ENCODE measurements at regions not wholly inside any gene's neighbourhood (a gene's known extent, or its start where the extent isn't known, plus 50 kb on each side); places are given as distances from the start of the nearest gene placed in this dataset.
"Not testable (repeated sequence)": the region's sequence is repeated elsewhere in the genome, so short reads cannot be mapped to it uniquely, and the experiment has no call there.

DNA sequence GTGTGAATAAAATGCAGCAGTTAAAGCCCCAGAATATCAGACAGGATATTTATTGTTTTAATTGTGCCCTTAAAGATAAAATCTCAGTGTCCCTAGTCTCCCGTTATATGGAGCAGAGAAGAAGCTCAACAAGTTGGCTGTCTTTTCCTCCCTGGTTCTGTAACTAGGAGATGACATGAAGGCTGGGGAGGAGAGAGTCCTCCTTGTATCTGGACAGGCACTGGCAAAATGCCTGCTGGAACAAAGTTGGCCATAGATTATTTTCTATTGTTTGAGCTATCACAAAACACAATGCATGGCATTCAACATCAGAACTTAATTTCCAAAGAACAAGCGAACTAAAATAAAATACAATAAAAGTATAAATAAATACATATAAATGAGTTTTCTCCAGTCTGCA lies 694.9 kb upstream of the KCND2 start:
- TF ChIP-seq, protein P1, sequence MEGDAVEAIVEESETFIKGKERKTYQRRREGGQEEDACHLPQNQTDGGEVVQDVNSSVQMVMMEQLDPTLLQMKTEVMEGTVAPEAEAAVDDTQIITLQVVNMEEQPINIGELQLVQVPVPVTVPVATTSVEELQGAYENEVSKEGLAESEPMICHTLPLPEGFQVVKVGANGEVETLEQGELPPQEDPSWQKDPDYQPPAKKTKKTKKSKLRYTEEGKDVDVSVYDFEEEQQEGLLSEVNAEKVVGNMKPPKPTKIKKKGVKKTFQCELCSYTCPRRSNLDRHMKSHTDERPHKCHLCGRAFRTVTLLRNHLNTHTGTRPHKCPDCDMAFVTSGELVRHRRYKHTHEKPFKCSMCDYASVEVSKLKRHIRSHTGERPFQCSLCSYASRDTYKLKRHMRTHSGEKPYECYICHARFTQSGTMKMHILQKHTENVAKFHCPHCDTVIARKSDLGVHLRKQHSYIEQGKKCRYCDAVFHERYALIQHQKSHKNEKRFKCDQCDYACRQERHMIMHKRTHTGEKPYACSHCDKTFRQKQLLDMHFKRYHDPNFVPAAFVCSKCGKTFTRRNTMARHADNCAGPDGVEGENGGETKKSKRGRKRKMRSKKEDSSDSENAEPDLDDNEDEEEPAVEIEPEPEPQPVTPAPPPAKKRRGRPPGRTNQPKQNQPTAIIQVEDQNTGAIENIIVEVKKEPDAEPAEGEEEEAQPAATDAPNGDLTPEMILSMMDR (IDR thresholded peaks at IDR 0.05; ENCODE audit: borderline replicate concordance, insufficient read depth, low read depth, low read length): no peak

DNA sequence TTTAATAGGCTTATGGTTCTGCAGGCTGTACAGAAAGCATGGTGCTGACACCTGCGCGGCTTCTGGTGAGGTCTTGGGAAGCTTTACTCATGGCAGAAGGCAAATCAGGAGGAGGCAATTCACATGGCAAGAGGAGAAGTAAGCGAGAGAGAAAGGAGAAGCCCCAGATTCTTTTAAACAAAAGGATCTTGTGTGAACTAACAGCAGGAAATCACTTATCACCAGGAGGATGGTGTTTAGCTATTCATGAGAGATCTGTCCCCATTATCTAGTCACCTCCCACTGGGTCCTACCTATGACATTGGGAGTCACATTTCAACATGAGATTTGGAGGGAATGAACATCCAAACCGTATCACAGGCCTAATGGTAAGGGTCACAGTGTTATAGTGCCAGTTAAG lies 678.0 kb upstream of the KCND2 start:
- TF ChIP-seq, protein P1 (IDR thresholded peaks at IDR 0.05; ENCODE audit: borderline replicate concordance, insufficient read depth, low read depth, low read length): no peak
- no peak overlapping the region for H3K4me3 ChIP-seq (ENCODE audit: low read depth, low read length)

More for the DNA sequence above, 694.9 kb upstream of the KCND2 start:
- no peak overlapping the region for H3K4me3 ChIP-seq (ENCODE audit: low read depth, low read length)

DNA sequence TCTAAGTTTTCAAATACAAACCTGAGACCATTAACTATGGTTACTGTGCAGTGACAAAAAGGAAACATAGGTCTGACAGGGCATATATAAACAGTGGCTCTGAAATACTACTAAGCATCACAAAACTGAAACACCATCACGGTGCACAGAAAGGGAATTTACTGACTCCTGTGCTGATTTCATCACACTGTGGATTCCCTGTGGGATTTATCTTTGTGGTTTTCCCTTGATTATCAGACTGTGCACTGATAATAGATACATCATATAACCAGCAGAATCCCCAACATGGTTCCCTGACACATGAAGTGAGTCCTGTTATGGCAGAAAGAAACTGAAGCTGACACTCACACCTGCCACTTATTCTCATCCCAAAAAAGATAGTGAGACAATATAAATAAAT lies 676.3 kb upstream of the KCND2 start:
- TF ChIP-seq, protein P1 (IDR thresholded peaks at IDR 0.05; ENCODE audit: borderline replicate concordance, insufficient read depth, low read depth, low read length): no peak
- H3K4me3 ChIP-seq (ENCODE audit: low read depth, low read length): no peak overlapping the region

DNA sequence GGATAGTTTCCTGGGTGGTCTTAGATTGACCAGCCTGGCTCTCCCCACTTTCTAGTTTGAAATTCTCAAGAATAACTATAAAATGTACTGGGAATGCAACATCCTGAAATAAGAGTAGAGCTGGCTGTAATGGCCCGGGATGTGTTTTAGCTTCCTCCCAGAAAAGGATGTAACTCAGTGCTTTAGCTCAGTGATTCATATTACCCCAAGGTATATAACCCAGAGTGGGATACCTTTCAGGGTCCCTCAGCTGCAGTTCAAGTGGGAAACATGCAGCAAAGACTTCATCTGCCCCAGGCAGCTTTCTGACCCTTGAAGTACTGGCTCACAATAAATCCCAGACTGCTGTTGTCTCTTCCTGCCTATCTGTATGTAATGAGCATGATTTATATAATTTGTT lies 666.7 kb upstream of the KCND2 start:
- TF ChIP-seq, protein P1 (IDR thresholded peaks at IDR 0.05; ENCODE audit: borderline replicate concordance, insufficient read depth, low read depth, low read length): no peak
- H3K4me3 ChIP-seq (ENCODE audit: low read depth, low read length): no peak overlapping the region

DNA sequence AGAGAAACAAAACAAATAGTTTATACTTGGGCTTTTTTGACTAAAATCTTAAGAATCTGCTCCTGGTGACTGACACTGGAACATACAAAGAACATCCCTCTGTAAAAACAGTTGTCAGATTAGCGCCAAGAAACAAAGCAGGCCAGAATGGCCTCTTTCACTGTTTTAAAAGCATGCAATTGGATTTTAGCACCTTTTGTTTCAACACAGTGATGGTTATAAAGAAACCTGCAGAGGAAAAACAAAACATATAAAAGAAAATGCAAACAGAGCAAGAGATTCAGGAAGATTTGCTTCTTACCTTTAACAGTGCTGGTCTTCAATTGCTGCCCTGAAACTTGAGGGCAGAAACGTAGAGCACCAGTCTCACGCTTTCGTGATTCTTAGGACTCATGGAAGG lies 652.2 kb upstream of the KCND2 start:
- TF ChIP-seq, protein P1 (IDR thresholded peaks at IDR 0.05; ENCODE audit: borderline replicate concordance, insufficient read depth, low read depth, low read length): no peak
- no peak overlapping the region for H3K4me3 ChIP-seq (ENCODE audit: low read depth, low read length)

DNA sequence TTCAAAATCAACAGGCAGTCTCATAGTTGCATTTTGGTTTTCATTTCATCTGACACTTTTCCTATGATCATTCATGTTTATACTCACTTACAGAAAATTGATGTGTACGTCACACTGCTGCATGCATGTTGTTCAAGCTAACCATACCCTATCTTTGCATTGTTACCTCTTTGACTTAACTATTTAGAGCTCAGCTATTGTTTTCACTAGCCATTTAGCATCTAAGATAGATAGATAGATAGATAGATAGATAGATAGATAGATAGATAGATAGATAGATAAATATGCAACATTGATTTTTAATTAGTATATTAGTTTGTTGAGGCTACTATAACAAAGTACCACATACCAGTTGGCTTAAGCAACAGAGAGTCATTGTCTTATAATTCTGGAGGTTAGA lies 649.5 kb upstream of the KCND2 start:
- H3K4me3 ChIP-seq (ENCODE audit: low read depth, low read length): no peak overlapping the region
- TF ChIP-seq, protein P1 (IDR thresholded peaks at IDR 0.05; ENCODE audit: borderline replicate concordance, insufficient read depth, low read depth, low read length): no peak

DNA sequence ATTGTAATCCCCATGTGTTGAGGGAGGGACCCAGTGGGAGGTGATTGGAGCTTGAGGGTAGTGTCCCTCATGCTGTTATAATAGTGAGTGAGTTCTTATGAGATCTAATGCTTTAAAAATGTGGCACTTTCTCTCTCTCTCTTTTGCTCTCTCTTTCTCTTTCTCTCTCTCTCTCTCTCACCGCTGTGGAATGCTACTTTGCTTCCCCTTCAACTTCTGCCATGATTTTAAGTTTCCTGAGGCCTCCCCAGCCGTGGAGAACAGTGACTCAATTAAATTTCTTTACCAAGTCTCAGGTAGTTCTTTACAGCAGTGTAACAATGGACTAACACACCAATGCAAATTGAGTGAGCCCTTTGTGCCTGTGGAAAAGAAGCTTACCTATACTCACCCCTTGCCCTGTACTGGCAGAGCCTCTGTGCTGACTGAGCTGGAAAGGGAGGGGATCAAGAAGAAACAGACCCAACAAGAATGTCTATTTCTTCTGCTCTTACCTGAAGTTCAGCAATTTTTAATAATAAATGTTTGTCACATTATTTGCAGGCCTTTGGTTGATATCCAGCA lies 642.5 kb upstream of the KCND2 start:
- H3K4me3 ChIP-seq (ENCODE audit: low read depth, low read length): no peak overlapping the region
- TF ChIP-seq, protein P1 (IDR thresholded peaks at IDR 0.05; ENCODE audit: borderline replicate concordance, insufficient read depth, low read depth, low read length): no peak

DNA sequence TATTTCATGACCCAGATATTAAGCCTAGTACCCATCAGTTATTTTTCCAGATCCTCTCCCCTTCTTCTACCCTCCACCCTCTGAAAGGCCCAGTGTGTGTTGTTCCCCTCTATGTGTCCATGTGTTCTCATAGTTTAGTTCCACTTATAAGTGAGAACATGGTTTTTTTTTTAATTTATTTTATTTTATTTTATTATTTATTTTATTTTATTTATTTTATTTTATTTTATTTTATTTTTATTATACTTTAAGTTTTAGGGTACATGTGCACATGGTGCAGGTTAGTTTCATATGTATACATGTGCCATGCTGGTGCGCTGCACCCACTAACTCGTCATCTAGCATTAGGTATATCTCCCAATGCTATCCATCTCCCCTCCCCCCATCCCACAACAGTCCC lies 639.2 kb upstream of the KCND2 start:
- H3K4me3 ChIP-seq (ENCODE audit: low read depth, low read length): not testable (repeated sequence)
